ENCODE measurements at regions not wholly inside any gene's neighbourhood (a gene's known extent, or its start where the extent isn't known, plus 50 kb on each side); places are given as distances from the start of the nearest gene placed in this dataset.
"Not testable (repeated sequence)": the region's sequence is repeated elsewhere in the genome, so short reads cannot be mapped to it uniquely, and the experiment has no call there.

GRCh38 chr1:58946390-58946789, 162.5 kb upstream of the JUN start:
- ATAC-seq (no peak), DNase-seq (no peak)
- H3K4me1 Mint-ChIP-seq: peaks cover 55% of the 10 kb centered on the region
- peaks cover 0 to 22% of the 10 kb centered on the region in 2 donors for H3K9me3 Mint-ChIP-seq
- H3K27me3 Mint-ChIP-seq: no peaks in the 10 kb centered on the region
- no peak overlapping the region for H3K4me3 Mint-ChIP-seq
- no peak overlapping the region for H3K27ac Mint-ChIP-seq

GRCh38 chr1:58948671-58949070, 164.8 kb upstream of the JUN start:
- Mint-ChIP-seq H3K9me3 (peaks cover 0 to 23% of the 10 kb centered on the region in 2 donors), H3K4me1 (peaks cover 32% of the 10 kb centered on the region), H3K27me3 (no peaks in the 10 kb centered on the region), H3K27ac (no peak overlapping the region), H3K4me3 (no peak overlapping the region)
- DNase-seq (no peak), ATAC-seq (no peak)

GRCh38 chr1:58949551-58950220, 165.8 kb upstream of the JUN start:
- H3K27ac Mint-ChIP-seq: no peak overlapping the region
- H3K9me3 Mint-ChIP-seq: peaks cover 0 to 26% of the 10 kb centered on the region in 2 donors
- ATAC-seq: no peak
- DNase-seq: no peak
- peaks cover 26% of the 10 kb centered on the region for H3K4me1 Mint-ChIP-seq
- no peak overlapping the region for H3K4me3 Mint-ChIP-seq
- H3K27me3 Mint-ChIP-seq: no peaks in the 10 kb centered on the region

GRCh38 chr1:58950897-58951296, 167.1 kb upstream of the JUN start:
- Mint-ChIP-seq H3K27me3 (no peaks in the 10 kb centered on the region), H3K27ac (no peak overlapping the region), H3K4me1 (peaks cover 30% of the 10 kb centered on the region), H3K4me3 (no peak overlapping the region), H3K9me3 (peaks cover 0 to 29% of the 10 kb centered on the region in 2 donors)
- no peak for DNase-seq
- no peak for ATAC-seq

GRCh38 chr1:58953951-58954350, 170.1 kb upstream of the JUN start:
- DNase-seq, H3K4me3 Mint-ChIP-seq, ATAC-seq, H3K27ac Mint-ChIP-seq, H3K27me3 Mint-ChIP-seq: not testable (repeated sequence)
- Mint-ChIP-seq H3K4me1 (peaks cover 33% of the 10 kb centered on the region), H3K9me3 (peaks cover 8 to 22% of the 10 kb centered on the region in 2 donors)

- not testable (repeated sequence) for ATAC-seq, H3K27ac Mint-ChIP-seq, H3K4me3 Mint-ChIP-seq, H3K9me3 Mint-ChIP-seq, DNase-seq, H3K27me3 Mint-ChIP-seq
- peaks cover 31% of the 10 kb centered on the region for H3K4me1 Mint-ChIP-seq
Measured at GRCh38 chr1:58963287-58963686, 179.4 kb upstream of the JUN start.

- Mint-ChIP-seq H3K9me3 (peaks cover 6 to 8% of the 10 kb centered on the region in 2 donors), H3K4me3 (no peak overlapping the region), H3K27me3 (no peaks in the 10 kb centered on the region), H3K27ac (peak overlapping the region in 1 of 2 donors; percentile 46), H3K4me1 (peaks cover 40% of the 10 kb centered on the region)
- DNase-seq: no peak
- no peak for ATAC-seq
Measured at GRCh38 chr1:58964428-58964827, 180.6 kb upstream of the JUN start.

- H3K9me3 Mint-ChIP-seq: peaks cover 6 to 8% of the 10 kb centered on the region in 2 donors
- ATAC-seq: no peak
- H3K4me1 Mint-ChIP-seq: peaks cover 40% of the 10 kb centered on the region
- H3K4me3 Mint-ChIP-seq: no peak overlapping the region
- H3K27ac Mint-ChIP-seq: peak overlapping the region in 1 of 2 donors; percentile 46
- no peaks in the 10 kb centered on the region for H3K27me3 Mint-ChIP-seq
- no peak for DNase-seq
Measured at GRCh38 chr1:58964880-58965279, 181.0 kb upstream of the JUN start.

- H3K4me1 Mint-ChIP-seq: peaks cover 40% of the 10 kb centered on the region
Measured at GRCh38 chr1:58966103-58966916, 182.5 kb upstream of the JUN start.

GRCh38 chr1:58966917-58967740, 183.3 kb upstream of the JUN start:
- H3K27me3 Mint-ChIP-seq: no peaks in the 10 kb centered on the region
- DNase-seq: no peak
- H3K27ac Mint-ChIP-seq: peak overlapping the region in 1 of 2 donors; percentile 63
- ATAC-seq: no peak
- peaks cover 40% of the 10 kb centered on the region for H3K4me1 Mint-ChIP-seq
- no peaks in the 10 kb centered on the region for H3K9me3 Mint-ChIP-seq
- H3K4me3 Mint-ChIP-seq: no peak overlapping the region

More at GRCh38 chr1:58966103-58966916, 182.5 kb upstream of the JUN start:
- ATAC-seq (no peak), DNase-seq (no peak)
- Mint-ChIP-seq H3K27ac (peak overlapping the region; percentile 2 to 63), H3K27me3 (no peaks in the 10 kb centered on the region), H3K4me3 (peak overlapping the region in 1 of 2 donors; percentile 2), H3K9me3 (peaks cover 0 to under 1% of the 10 kb centered on the region in 2 donors)

GRCh38 chr1:58968360-58968952, 184.6 kb upstream of the JUN start:
- DNase-seq: peak; percentile 29 to 40
- H3K27ac Mint-ChIP-seq: peak overlapping the region; percentile 99
- ATAC-seq: peak; percentile 83
- H3K4me1 Mint-ChIP-seq: peaks cover 40% of the 10 kb centered on the region
- no peaks in the 10 kb centered on the region for H3K9me3 Mint-ChIP-seq
- H3K4me3 Mint-ChIP-seq: peak overlapping the region; percentile 66 to 70
- no peaks in the 10 kb centered on the region for H3K27me3 Mint-ChIP-seq

GRCh38 chr1:58969176-58969575, 185.3 kb upstream of the JUN start:
- H3K4me3 Mint-ChIP-seq, H3K27me3 Mint-ChIP-seq, DNase-seq, ATAC-seq, H3K9me3 Mint-ChIP-seq: not testable (repeated sequence)
- peaks cover 40% of the 10 kb centered on the region for H3K4me1 Mint-ChIP-seq
- H3K27ac Mint-ChIP-seq: peak overlapping the region; percentile 27 to 99

GRCh38 chr1:58971629-58972140, 187.8 kb upstream of the JUN start:
- DNase-seq: no peak
- Mint-ChIP-seq H3K4me1 (peaks cover 27% of the 10 kb centered on the region), H3K9me3 (no peaks in the 10 kb centered on the region), H3K4me3 (no peak overlapping the region), H3K27ac (no peak overlapping the region), H3K27me3 (no peaks in the 10 kb centered on the region)
- no peak for ATAC-seq

GRCh38 chr1:58975888-58976287, 192.0 kb upstream of the JUN start:
- DNase-seq (no peak), ATAC-seq (no peak)
- H3K27me3 Mint-ChIP-seq: no peaks in the 10 kb centered on the region
- H3K4me1 Mint-ChIP-seq: peaks cover 11% of the 10 kb centered on the region
- no peak overlapping the region for H3K4me3 Mint-ChIP-seq
- peak overlapping the region in 1 of 2 donors; percentile 31 for H3K27ac Mint-ChIP-seq
- H3K9me3 Mint-ChIP-seq: no peaks in the 10 kb centered on the region

GRCh38 chr1:58976294-58976693, 192.4 kb upstream of the JUN start:
- DNase-seq: no peak
- ATAC-seq: no peak
- peaks cover 11% of the 10 kb centered on the region for H3K4me1 Mint-ChIP-seq
- H3K9me3 Mint-ChIP-seq: no peaks in the 10 kb centered on the region
- H3K27ac Mint-ChIP-seq: peak overlapping the region in 1 of 2 donors; percentile 31
- no peak overlapping the region for H3K4me3 Mint-ChIP-seq
- H3K27me3 Mint-ChIP-seq: no peaks in the 10 kb centered on the region
